Liver (tissue), 3 donors: ENCODE measurements at regions not wholly inside any gene's neighbourhood (a gene's known extent, or its start where the extent isn't known, plus 50 kb on each side); places are given as distances from the start of the nearest gene placed in this dataset.

Source experiments
- CTCF ChIP-seq: fragments of 150-350 bp; IDR thresholded peaks from 2 replicates; pipeline ENCODE4 v1.5.1; 2017; ENCODE audit warnings: improper control_type of control experiment, low read depth, low read length; ENCODE audit not compliant: missing input control
- HNF4G ChIP-seq: IDR thresholded peaks from 2 replicates; pipeline ENCODE4 v1.6.1; 2016; ENCODE audit warnings: antibody characterized with exemption
- MAX ChIP-seq: IDR thresholded peaks from 2 replicates; pipeline ENCODE4 v1.6.1; 2016; ENCODE audit warnings: antibody characterized with exemption
- NR2F2 ChIP-seq: IDR thresholded peaks from 2 replicates; pipeline ENCODE4 v1.6.1; 2016; ENCODE audit warnings: antibody characterized with exemption
- REST ChIP-seq: IDR thresholded peaks from 2 replicates; pipeline ENCODE4 v1.6.1; 2016; ENCODE audit warnings: antibody characterized with exemption, mild to moderate bottlenecking
- donor health status: healthy.
- donor health status: healthy.

GRCh38 chr15:23854912-23855659 is 168.0 kb upstream of the NDN start:
- TF ChIP-seq CTCF: no peak
- no peak for TF ChIP-seq REST
- no peak for TF ChIP-seq NR2F2
- no peak for TF ChIP-seq HNF4G
- TF ChIP-seq MAX: no peak
